HG03025 (cell line): ENCODE measurements at regions not wholly inside any gene's neighbourhood (a gene's known extent, or its start where the extent isn't known, plus 50 kb on each side); places are given as distances from the start of the nearest gene placed in this dataset.

Experiments
- ATAC-seq: cut with Tn5 transposase; IDR thresholded peaks from one replicate; pipeline ENCODE4 v1.9.1; 2021; ENCODE audit warnings: mild to moderate bottlenecking, moderate library complexity; ENCODE audit not compliant: unreplicated experiment, low FRiP score

DNA sequence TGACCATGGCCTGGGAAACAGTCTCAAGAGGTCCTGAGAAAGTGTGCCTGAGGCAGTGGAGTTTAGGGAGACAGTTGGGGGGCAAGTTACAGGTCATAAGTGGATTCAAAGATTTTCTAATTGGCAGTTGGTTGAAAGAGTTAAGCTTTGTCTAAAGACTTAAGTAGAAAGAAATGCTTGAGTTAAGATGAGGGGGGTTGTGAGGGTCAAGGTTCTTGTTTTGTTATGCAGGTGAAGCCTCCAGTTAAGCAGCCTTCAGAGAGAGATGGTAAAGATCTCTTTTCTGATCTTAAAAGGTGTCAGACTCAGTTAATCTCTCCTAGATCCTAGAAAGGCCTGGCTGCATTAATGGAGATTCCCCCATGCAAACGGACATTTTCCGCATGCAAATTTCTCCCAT is 356.3 kb upstream of the C2CD4B start:
- ATAC-seq, result no peak

DNA sequence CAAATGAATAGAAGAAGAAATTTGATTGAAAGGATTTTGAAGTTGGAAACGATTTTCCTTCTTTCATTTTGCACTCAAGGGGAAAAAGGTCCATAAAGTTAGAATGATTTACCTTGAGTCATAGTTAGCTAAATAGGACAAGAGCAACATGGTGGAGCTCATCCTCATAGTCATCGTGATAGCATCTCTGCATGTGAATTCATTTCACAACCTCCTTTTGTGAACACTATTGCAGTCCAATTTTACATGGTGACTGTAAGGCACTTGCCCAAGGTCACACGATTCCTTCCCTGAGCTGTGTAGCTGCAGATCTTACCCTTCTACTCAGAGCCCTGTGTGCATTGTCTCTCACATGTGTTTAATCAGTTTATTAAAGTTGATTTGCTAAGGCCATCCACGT is 359.8 kb upstream of the C2CD4B start:
- ATAC-seq, result no peak

DNA sequence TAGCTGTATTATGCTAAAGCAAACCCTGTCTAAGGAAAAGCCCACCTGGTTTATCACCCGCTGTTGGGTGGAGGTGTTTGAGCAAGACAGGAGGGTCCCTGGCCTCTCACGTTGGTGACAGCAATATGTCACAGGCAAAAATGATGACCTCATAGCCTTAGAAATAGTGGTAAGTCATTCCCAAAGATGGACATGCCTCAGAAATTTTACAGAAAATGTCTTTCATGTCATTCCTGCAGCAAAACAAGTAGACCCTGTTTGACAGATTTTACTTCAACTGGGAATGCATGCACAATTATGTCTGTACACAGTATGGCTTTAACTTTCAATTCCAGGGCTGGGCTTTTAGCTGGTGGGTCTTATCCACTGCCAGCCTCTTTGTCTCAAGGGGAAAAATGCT is 362.3 kb upstream of the C2CD4B start:
- no peak for ATAC-seq

DNA sequence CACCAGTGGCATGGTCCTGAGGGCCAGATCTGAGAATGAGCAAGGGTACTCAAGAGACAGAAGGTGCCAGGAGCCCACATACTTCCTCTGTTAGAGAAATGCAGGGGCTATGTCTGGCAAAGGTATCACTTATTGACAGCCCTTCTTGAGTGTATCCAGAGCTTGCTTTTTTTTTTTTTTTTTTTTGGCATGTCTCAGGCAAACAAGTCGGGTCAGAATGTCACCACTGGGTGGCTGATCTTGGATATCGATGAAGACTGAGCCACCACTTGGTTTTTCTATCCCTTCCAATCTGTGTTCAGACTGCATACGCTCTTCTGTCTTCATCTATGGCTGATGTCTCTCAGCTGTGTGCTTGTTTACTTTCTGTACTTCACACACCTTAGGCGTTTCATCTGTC is 363.4 kb upstream of the C2CD4B start:
- no peak for ATAC-seq

DNA sequence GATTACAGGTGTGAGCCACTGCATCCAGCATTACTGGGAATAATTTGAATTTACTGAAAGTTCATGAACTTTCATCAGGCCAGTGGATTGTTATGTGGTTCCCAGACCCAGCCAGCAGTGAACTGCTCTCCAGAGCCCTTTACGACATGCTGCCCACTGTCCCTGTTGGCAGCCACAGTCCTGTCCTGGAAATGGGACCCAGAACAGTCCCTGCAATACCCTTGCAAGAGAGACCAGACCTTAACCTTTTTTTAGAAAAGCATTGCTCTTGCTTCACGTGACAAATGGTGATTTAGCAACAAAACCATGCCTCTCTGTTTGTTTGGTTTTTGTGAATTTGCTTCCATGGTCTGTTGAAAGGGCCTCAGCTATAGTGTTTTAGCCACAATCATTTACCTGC is 367.3 kb upstream of the C2CD4B start:
- no peak for ATAC-seq

DNA sequence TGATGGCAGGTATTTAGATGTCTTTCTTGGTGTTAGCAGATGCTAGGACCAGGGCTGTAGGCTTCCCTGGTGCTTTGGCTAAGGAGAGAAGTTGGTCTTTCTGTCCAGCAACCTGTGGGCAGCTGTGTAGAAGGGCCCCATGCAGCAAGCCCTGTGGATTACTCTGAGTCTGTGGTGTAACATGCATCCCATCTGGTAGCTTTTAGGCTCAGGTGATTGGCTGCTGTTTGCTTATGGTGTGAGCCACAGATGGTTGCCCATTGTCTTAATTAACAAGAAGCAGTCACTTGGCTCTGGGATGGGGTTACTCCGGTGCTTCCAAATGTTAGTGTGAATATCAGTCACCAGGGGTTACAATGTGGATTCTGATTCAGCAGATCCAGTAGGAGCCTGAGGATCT is 368.6 kb upstream of the C2CD4B start:
- no peak for ATAC-seq

DNA sequence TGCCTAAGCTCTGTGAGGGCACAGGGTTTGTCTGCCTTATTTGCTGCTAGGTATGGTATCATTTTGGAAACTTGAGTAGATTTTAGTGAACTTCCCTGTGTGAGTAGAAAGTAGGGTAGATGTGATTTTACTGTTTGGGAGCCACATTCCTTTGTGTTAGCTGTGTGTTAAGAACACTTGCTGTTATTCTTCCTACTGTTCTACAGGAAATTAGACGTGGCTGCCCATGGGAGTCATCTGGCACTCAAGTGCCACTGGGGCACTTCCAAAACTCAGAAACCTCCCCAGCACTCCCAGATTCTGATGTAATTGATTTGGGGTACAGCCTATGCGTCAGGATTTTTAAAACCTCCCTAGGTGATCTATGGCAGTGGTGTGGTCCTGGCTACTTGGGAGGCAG is 369.9 kb upstream of the C2CD4B start:
- no peak for ATAC-seq

DNA sequence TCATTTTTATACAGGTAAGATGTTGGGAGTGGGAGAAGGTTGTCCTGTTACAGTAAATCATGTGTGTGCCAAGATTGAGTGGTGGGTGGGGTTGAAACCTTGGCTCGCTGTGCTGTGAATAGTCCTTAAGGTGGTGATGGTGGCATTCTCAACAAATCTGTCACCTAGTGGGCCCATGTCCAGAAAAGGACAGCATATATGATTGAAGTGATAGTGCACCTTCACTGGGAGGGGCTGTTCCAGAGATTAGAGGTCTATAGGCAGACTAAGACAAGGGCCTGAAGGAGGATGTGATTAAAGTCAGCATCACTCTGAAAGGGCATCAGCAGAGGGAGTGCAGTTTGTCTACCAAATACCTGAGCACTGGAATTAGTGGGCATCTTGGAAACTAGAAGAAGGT is 374.2 kb upstream of the C2CD4B start:
- ATAC-seq, result no peak

DNA sequence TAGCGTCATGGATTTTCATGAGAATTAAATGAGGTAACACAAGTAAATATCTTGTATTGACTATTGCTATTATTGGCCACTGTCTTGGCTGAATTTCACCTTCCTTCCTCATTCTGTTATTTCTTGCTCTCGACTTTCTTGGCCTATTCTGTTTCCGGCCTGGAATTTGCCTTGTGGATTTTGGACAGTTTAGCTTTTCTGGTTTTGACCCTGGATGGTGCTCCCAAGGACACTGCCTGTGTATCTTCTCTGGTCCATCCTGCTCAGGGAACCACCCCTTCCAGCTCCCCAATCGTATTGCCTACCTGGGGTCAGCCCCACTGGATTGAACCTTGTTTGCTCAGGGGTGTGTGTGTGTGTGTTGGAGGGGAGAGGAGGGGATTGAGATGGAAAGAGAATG is 376.2 kb upstream of the C2CD4B start:
- ATAC-seq, result no peak

DNA sequence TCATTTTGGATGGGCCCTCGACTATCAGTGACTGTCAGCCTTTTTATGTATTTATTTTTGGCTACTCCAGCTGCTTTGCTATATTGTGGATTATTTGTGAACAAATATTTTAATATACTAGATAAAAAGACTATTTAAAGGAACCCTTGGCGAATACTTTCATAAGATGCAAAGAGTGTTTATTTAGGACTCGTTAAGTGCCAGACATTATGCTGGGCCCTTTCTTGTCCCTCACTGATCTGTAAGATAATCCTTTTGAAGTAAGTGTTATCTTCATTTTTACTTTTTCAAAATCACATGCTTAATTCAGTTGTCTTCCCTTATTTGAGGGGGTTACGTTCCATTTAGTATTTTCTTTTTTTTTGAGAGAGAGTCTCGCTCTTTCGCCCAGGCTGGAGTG is 376.8 kb upstream of the C2CD4B start:
- no peak for ATAC-seq

DNA sequence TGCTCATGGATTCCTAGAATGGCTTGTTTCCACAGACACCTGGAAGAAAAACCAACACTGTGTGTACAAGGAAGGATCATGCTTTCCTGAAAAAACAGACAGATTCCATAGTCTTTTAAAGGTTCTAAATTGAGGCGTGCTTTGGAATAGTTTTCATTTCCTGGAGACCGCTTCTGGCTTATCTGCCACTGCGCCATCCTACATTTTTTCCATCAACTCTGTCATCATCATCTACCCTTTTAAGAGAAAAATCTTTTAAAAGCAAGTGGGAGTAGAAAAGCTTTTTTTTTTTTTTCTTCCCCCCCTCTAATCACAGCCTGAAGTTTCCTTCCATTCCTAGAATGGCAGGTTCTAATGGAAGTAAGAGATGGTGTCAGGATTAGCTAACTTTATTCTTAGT is 379.4 kb upstream of the C2CD4B start:
- no peak for ATAC-seq

DNA sequence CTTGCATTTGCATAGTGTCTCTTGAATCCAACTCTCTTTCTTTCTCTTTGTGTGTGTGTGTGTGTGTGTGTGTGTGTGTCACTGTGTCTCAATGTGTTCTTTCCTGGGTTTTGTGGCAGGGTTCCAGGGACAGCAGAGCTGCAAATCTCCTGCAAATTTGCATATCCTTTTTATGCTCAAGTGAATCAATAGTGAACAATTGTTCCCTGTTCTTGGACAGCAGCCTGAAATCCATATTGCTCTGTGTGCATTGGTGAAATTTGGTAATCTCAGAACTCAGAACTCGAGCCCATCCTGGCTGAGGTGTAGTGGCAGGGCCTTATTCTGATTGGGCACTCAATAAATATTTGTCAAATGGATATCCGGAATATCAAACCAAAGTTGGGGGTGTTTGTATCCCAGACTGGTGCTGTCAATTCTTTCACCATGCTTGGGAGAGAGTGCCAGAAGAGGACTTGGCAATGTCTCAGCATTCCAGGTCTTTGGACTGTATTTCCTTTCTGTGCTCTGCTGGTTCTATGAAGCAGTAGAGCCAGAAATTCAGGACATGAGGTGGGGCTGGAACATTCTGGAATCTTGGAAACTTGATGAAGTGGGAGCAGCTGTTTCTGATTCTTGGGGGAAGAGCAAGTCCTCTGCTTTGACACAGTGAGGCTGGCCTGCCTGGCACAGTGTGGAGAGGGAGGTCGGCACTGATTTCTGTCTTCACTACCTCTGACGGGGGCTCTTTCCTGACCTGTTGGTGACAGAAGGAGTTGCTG is 380.6 kb upstream of the C2CD4B start:
- no peak for ATAC-seq

DNA sequence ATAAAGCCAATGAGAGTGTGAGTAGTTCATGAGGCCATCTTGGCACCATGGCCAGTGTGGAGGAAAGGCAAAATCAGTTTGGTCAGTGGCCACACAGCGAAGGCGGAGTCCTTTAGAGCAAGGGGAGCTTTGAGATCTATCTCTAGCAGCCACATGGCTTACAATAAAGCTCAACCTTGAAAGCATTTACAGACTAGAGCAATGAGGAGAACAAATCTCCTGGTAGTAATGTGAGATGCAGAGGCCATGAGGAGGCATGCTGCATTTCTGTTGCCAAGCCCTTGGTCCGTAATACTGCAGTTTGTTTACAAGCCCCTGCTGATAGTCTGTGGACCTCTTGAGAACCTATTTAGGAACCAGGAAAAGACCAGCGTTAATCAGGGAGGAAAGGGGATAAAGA is 381.5 kb upstream of the C2CD4B start:
- no peak for ATAC-seq

DNA sequence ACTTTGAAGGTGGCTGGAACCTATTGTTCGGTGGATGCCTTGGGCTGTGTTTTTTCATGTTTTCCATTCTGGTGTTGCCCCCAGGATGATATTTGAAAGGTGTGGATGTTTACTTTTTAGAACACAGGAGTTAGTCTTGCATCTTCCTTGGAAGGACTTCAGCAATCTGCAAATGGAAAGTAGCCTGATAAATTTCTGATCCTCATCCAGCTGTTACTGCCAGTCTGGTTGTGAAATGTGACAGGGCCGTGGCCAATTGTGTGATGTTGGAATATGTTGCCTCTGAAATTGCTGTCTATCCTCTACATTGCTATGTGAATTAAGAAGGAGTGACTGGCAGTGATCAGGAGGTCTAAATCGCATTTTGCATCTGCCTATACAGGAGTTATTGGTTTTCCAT is 382.5 kb upstream of the C2CD4B start:
- ATAC-seq, result no peak

DNA sequence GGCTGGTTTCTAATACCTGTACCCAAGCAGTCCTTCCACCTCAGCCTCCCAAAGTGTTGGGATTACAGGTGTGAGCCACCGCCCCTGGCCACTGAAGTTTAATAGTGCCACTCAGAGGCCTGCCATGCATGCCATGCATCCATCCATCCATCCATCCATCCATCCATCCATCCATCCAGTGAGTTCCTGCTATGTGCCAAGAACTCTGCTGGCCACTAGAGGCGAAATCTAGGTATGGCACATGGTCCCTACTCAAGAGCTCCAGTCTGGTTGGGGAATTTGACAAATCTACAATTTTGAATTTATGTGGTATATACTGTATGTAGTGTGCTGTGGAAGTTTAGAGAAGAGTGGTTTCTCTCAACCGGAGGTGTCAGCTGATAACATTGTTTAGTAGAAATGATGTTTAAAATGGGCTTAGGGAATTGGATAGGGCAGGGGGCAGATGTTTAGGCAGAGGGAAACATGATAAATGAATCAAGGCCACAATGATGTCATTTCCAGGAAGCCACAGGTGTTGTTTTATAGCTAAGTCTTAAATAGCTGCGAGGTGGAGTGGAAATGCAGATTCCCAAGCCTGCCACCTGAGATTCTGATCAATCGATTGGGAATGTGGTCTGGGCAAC is 384.4 kb upstream of the C2CD4B start:
- no peak for ATAC-seq

DNA sequence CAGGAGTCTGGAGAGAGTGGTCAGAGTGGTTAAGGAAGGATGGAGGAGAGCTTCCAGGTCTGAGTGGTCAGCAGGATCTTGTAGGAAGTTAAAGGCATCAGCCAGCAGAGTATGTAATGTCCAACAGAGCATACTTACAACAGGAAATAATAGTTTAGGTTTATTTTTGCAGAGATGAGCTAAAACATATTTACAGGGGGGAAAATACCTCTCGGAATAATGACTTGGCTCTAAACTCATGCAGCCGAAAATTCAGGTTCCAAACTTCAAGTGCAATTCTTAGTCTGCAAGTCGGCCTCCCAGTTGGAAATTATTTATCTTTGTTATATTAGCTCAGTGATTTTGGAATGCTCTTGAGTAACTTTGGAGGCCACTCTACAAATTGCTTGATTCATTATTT is 385.0 kb upstream of the C2CD4B start:
- no peak for ATAC-seq

DNA sequence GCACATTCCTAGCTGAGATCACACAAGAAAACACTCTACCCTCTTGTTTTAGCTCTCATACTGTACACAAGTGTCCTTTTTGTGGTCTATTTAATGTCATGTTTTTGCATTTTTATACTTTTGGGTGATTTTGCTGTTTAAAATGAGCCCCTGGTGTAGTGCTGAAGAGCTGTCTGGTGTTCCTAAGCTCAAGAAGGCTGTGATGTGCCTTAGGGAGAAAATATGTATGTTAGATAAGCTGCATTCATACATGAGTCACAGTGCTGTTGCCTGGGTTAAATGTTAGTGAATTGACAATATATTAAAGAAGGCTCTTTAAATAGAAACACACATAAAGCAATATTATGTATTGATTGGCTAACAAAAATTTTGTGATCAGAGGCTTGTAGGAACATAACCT is 387.4 kb upstream of the C2CD4B start:
- ATAC-seq, result no peak

DNA sequence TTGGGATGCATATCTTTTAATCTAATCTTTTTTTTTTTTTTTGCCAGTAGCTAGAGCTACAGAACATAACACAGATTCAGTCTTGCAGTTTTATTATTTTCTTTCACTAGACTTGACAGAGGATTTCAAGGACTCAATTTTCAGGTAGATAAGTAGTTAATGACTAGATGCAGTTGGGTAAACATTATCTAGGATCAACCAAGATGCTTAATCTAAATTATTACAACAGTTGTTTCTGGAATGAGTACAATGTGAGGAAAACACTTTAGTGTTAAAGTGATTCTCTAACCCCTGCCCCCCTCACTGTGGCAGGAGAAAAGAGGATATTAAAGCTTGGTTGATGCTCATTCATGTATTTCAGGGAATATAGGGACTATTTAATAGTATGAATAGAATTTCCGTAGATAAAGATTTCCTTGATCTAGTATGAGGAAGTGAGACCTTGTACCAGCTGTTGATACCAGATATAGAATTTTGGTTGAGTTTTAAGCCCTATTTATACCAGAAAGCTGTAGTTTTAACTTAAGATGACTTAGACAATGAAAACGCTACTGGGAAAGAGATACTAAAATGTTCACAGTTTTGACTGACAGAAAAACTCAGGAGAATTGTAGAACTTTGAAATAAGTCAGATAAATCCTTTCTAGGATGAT is 389.0 kb upstream of the C2CD4B start:
- ATAC-seq, result no peak

DNA sequence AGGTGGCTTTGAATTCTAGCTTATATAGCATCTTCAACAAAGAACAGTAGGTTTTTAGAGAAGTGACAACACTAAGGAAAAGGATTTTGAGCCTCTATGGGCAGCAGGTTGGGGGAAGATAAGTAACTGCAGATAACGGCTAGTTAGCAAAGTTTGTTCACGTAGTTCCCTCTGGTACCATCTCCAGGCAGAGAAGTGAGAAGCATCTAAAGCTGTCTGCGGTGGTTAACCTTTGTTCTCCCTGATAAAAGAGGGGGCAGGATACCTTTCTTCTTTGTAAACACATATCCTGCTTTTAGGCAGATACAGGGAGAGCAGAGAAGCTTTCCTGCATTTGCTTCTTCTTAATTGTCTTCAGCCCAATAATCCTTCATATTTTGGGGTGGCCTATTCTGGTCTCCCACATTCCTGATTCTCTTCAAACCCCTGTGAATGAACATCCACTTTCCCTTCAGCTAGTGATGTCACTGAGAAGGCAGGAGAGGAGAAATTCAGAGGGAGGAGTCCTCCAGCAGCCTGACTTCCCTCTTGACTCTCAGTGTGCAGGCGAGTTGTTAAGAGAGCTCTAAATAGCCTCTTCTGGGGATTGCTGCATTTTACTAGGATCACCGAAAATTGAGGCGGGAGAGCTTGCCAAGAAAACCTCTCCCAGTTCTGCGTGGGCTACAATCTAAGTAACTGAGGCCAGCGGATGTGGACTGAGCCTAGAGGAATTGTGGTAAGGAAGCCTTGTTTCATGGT is 393.7 kb upstream of the C2CD4B start:
- no peak for ATAC-seq

DNA sequence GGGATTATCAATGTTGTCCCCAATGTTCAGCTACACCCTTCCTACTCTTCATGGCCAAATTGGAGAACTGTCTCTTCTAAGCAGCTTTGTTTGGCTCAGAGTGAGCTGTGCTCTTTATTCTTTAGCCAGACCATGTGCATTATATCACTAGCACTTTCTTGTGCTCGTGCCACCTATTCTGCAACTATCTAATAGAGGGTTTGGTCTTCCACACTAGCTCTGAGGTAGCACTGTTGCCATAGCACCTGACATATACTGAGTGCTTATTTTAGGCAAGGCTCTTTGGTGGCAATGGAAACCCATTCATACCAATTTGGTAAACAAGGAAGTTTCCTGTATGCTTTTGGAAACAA is 394.3 kb upstream of the C2CD4B start:
- ATAC-seq, result no peak

DNA sequence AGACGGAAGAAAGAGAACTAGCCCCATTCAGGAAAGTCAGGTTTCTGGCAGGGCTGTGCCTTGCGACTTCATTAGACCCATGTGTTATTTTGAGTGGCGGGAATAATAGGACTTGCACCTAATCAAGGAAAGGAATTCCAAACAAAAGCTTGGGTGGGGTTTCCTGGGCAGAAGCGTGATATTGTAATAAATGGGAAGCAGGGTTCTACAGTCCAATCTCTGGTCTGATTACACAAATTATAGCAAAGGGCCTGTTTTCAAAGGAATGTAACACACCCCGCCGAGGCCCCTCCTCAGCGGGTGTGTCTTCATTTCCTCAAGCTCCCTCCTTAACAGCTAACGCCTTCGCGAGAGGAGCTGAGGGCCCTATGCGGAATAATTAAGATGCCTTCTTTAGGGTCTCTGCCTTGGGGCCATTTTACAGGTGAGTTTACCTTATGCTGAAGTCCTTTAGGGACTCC is 396.0 kb upstream of the C2CD4B start:
- ATAC-seq, result no peak
